Keratinocyte (primary cell): ENCODE measurements at regions not wholly inside any gene's neighbourhood (a gene's known extent, or its start where the extent isn't known, plus 50 kb on each side); places are given as distances from the start of the nearest gene placed in this dataset.

Source experiments
- EZH2 ChIP-seq: IDR thresholded peaks from one replicate; pipeline ENCODE4 v1.6.1; 2012; ENCODE audit warnings: inconsistent platforms, mild to moderate bottlenecking, low read length, moderate library complexity
- TF ChIP-seq, protein P1 (sequence below), 3 experiments: IDR thresholded peaks in 1 of 3; conservative IDR thresholded peaks in 1 of 3; optimal IDR thresholded peaks in 1 of 3; 2 replicates in 2 of 3; 3 replicates in 1 of 3; pipeline versions ENCODE3 to v1.5.1; 2011; ENCODE audit warnings: low read length in 3 of 3, mild to moderate bottlenecking in 3 of 3, moderate library complexity in 2 of 3, control low read depth in 1 of 3, inconsistent platforms in 1 of 3; ENCODE audit not compliant: insufficient read depth in 2 of 3; ENCODE audit errors: extremely low read depth in 1 of 3

DNA sequence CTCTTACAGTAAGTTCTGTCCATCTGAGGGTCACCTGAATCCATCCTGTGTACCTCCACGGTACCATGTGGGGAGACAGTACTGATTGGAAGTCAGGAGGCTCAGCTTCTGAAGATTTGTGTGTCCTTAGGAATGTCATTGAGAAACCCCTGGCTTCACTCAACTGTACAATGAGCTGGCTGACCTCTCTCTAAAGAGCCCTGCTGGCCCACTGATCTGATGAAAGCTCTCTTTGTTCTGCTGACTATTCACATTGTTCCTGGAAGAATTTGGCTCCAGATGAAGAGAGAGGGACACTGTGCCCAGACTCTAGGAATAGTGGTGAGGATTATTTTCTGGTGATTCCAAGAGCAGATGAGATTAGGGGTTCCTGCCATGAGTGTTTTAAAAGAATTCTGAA lies 141.2 kb downstream of the LURAP1L start:
- TF ChIP-seq, protein P1, sequence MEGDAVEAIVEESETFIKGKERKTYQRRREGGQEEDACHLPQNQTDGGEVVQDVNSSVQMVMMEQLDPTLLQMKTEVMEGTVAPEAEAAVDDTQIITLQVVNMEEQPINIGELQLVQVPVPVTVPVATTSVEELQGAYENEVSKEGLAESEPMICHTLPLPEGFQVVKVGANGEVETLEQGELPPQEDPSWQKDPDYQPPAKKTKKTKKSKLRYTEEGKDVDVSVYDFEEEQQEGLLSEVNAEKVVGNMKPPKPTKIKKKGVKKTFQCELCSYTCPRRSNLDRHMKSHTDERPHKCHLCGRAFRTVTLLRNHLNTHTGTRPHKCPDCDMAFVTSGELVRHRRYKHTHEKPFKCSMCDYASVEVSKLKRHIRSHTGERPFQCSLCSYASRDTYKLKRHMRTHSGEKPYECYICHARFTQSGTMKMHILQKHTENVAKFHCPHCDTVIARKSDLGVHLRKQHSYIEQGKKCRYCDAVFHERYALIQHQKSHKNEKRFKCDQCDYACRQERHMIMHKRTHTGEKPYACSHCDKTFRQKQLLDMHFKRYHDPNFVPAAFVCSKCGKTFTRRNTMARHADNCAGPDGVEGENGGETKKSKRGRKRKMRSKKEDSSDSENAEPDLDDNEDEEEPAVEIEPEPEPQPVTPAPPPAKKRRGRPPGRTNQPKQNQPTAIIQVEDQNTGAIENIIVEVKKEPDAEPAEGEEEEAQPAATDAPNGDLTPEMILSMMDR (optimal IDR thresholded peaks at IDR 0.05 in 1 of 3, IDR thresholded peaks at IDR 0.05 in 1 of 3, conservative IDR thresholded peaks at IDR 0.05 in 1 of 3; ENCODE audit: extremely low read depth in 1 of 3, insufficient read depth in 2 of 3, low read length in 3 of 3), result no peak
- TF ChIP-seq EZH2, result no peak
